Gastroesophageal sphincter (tissue), 4 donors: ENCODE measurements at regions not wholly inside any gene's neighbourhood (a gene's known extent, or its start where the extent isn't known, plus 50 kb on each side); places are given as distances from the start of the nearest gene placed in this dataset.

ENCODE experiments used
- ATAC-seq: fragments of 150-250 bp; one replicate; pipeline ENCODE4 v1.9.1; 2016; ENCODE audit warnings: mild to moderate bottlenecking, moderate library complexity
- H3K27ac ChIP-seq, 4 donors: fragments of 200-600 bp; sonication (generic) in 3 of 4; 1 replicate in 3 of 4; 2 replicates in 1 of 4; pipeline ENCODE4 v1.5.1; 2016 to 2019
- H3K27me3 ChIP-seq: fragments of 200-600 bp; sonication (generic); one replicate; pipeline ENCODE4 v1.5.1; 2019
- H3K36me3 ChIP-seq, 2 donors: fragments of 200-600 bp; sonication (generic); one replicate each; pipeline ENCODE4 v1.5.1; 2019; ENCODE audit warnings: control low read depth in 1 of 2
- H3K4me1 ChIP-seq, 3 donors: fragments of 200-600 bp; sonication (generic); 1 replicate in 2 of 3; 2 replicates in 1 of 3; pipeline ENCODE4 v1.5.1; 2016 to 2019; ENCODE audit warnings: control low read depth in 2 of 3
- H3K4me3 ChIP-seq, 2 donors: fragments of 200-600 bp; sonication (generic); one replicate each; pipeline ENCODE4 v1.5.1; 2019; ENCODE audit warnings: mild to moderate bottlenecking in 1 of 2, moderate library complexity in 1 of 2
- H3K9me3 ChIP-seq, 3 donors: fragments of 200-600 bp; sonication (generic); one replicate each; pipeline ENCODE4 v1.5.1; 2017 to 2019; ENCODE audit warnings: control low read depth in 2 of 3
- CTCF ChIP-seq, 4 experiments: fragments of 200-600 bp in 2 of 4; fragments of 450-650 bp in 2 of 4; sonication (generic) in 1 of 4; IDR thresholded peaks; one replicate each; pipeline ENCODE4 v1.5.1; 2017 to 2019; ENCODE audit warnings: antibody characterized with exemption in 4 of 4, mild to moderate bottlenecking in 2 of 4, moderate library complexity in 2 of 4
- EP300 ChIP-seq: sonication (generic); formaldehyde crosslinking; IDR thresholded peaks from one replicate; pipeline ENCODE4 v1.6.1; 2017; ENCODE audit warnings: antibody characterized with exemption, mild to moderate bottlenecking
- POLR2A ChIP-seq, 2 donors: fragments of 450-650 bp; IDR thresholded peaks; one replicate each; pipeline ENCODE4 v1.6.1; 2017; ENCODE audit warnings: antibody characterized with exemption in 2 of 2, mild to moderate bottlenecking in 2 of 2, moderate library complexity in 1 of 2
- POLR2AphosphoS5 ChIP-seq: sonication (generic); formaldehyde crosslinking; IDR thresholded peaks from one replicate; pipeline ENCODE4 v1.6.1; 2017; ENCODE audit warnings: antibody characterized with exemption
- WGBS, 2 donors: methylation state at CpG; one replicate each; pipeline ENCODE4 v1.1.5; 2018; ENCODE audit warnings: low coverage in 1 of 2; 5-methylcytosine and 5-hydroxymethylcytosine counted together

- TF ChIP-seq EP300 (no peak), POLR2AphosphoS5 (no peak), CTCF (IDR thresholded peaks at IDR 0.05) (no peak), POLR2A (IDR thresholded peaks at IDR 0.05) (no peak)
- WGBS, 2 donors, result 68 to 75% methylated on average over 3 of the region's 3 CpGs
- Histone ChIP-seq H3K27me3 (no peaks in the 10 kb centered on the region), H3K4me1 (no peaks in the 10 kb centered on the region), H3K9me3 (peaks cover 0 to 3% (median 0%) of the 10 kb centered on the region in 3 donors), H3K27ac (no peak overlapping the region), H3K4me3 (no peak overlapping the region), H3K36me3 (no peaks in the 10 kb centered on the region)
- no peak for ATAC-seq
Measured at GRCh38 chr4:124918559-124919122, 206.1 kb upstream of the ANKRD50 start.

DNA sequence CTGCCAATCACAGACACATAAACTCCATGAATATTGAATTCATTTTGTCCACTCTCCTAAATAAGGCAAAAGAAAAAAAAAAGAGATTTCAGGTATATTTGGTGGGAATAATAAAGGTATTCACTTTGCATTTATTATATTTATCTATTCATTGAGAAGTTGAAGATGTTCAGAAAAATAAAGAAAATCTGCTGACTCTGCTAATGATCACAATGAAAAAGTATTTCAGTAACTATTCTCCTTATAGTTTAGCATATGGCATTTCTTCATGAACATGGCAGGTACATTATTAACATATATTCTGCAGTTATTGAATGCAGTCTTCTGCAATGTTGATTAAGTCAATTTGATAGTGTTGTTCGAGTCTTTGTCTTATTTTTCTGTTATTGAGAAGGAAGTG is 202.5 kb upstream of the ANKRD50 start:
- H3K4me1 ChIP-seq, result no peaks in the 10 kb centered on the region
- WGBS, 2 donors, result 50 to 81% methylated on average over 1 of the region's 1 CpG
- no peak for TF ChIP-seq POLR2AphosphoS5
- TF ChIP-seq CTCF (IDR thresholded peaks at IDR 0.05), result no peak
- TF ChIP-seq POLR2A (IDR thresholded peaks at IDR 0.05), result no peak
- no peak for TF ChIP-seq EP300

DNA sequence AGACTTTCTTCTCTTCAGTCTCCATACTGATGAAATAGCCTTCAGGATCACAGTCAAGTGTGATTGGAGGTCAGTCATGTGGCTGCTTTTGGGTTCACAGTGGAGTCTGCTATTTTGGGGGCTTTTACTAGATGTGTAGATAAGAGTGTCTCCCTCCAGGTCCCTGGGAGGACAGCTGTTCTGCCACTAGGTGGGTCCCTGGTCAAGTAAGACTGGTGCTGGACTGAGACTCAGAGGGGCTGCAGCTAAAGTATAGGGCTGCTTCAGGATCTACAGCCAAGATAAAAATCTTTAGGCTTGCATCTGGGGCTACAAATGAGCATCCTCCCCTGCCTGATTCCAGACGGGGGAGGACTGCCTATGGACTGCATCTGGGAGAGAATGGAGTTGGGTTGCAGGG is 200.7 kb upstream of the ANKRD50 start:
- Histone ChIP-seq H3K36me3 (no peaks in the 10 kb centered on the region), H3K4me1 (no peaks in the 10 kb centered on the region), H3K27me3 (no peaks in the 10 kb centered on the region), H3K9me3 (peaks cover 0 to 21% (median 0%) of the 10 kb centered on the region in 3 donors), H3K4me3 (no peak overlapping the region), H3K27ac (no peak overlapping the region)
- WGBS, 2 donors, result no CpG with 5 or more reads among the region's 1 CpG
- TF ChIP-seq EP300 (no peak), POLR2A (IDR thresholded peaks at IDR 0.05) (no peak), POLR2AphosphoS5 (no peak), CTCF (IDR thresholded peaks at IDR 0.05) (no peak)
- no peak for ATAC-seq

More for the DNA sequence above, 202.5 kb upstream of the ANKRD50 start:
- Histone ChIP-seq H3K4me3 (no peak overlapping the region), H3K9me3 (peaks cover 0 to 21% (median 0%) of the 10 kb centered on the region in 3 donors), H3K27me3 (no peaks in the 10 kb centered on the region), H3K27ac (no peak overlapping the region), H3K36me3 (no peaks in the 10 kb centered on the region)
- no peak for ATAC-seq

- Histone ChIP-seq H3K27ac (no peak overlapping the region), H3K27me3 (no peaks in the 10 kb centered on the region), H3K4me1 (no peaks in the 10 kb centered on the region), H3K36me3 (no peaks in the 10 kb centered on the region), H3K9me3 (peaks cover 0 to 21% (median 0%) of the 10 kb centered on the region in 3 donors), H3K4me3 (no peak overlapping the region)
- TF ChIP-seq EP300, result no peak
- no peak for TF ChIP-seq POLR2AphosphoS5
- TF ChIP-seq POLR2A (IDR thresholded peaks at IDR 0.05), result no peak
- no peak for TF ChIP-seq CTCF (IDR thresholded peaks at IDR 0.05)
- no peak for ATAC-seq
Measured at GRCh38 chr4:124910327-124910726, 197.8 kb upstream of the ANKRD50 start.

GRCh38 chr4:124907881-124908280 is 195.3 kb upstream of the ANKRD50 start:
- H3K4me1 ChIP-seq, result peaks cover 0 to 17% (median 0%) of the 10 kb centered on the region in 3 donors
- WGBS, 2 donors, result 72 to 94% methylated on average over 2 to 3 of the region's 3 CpGs
- H3K4me3 ChIP-seq, result no peak overlapping the region
- ATAC-seq, result no peak
- peaks cover 0 to 10% (median 0%) of the 10 kb centered on the region in 3 donors for H3K9me3 ChIP-seq
- TF ChIP-seq CTCF (IDR thresholded peaks at IDR 0.05) (no peak), POLR2A (IDR thresholded peaks at IDR 0.05) (no peak), POLR2AphosphoS5 (no peak)
- H3K36me3 ChIP-seq, result no peaks in the 10 kb centered on the region
- H3K27me3 ChIP-seq, result no peaks in the 10 kb centered on the region
- H3K27ac ChIP-seq, result no peak overlapping the region
